ENCODE measurements at regions not wholly inside any gene's neighbourhood (a gene's known extent, or its start where the extent isn't known, plus 50 kb on each side); places are given as distances from the start of the nearest gene placed in this dataset.
A peak's percentile ranks its signal among the peaks of the same experiment; 100 is the strongest.

DNA sequence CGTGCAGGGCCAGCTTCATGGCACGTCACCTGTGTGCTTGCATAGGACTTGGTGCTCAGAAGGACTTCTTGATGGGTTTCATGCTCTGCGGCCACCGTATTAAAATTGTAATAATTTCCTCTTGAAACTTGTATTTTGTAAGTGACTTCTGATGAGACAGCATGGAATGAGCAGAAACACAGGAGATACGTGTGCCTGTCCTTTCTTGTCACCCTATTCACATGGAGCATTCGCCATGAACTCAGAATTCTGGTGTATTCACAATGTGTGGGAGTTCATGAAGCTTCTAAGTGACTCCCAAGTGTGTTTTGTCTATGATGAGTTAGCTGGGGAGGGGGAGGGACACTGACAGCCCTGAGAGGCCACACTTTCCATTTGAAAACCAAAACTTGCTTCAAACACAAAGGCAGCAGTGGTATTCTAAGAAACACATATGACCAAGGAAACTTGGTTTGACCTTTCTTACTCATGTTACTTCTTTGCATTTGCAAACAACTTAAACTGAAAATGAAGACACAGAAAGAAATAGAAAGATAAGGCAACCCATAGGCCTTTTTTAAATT is 92.1 kb upstream of the NEDD9 start (continued):
- TF ChIP-seq, protein P1, sequence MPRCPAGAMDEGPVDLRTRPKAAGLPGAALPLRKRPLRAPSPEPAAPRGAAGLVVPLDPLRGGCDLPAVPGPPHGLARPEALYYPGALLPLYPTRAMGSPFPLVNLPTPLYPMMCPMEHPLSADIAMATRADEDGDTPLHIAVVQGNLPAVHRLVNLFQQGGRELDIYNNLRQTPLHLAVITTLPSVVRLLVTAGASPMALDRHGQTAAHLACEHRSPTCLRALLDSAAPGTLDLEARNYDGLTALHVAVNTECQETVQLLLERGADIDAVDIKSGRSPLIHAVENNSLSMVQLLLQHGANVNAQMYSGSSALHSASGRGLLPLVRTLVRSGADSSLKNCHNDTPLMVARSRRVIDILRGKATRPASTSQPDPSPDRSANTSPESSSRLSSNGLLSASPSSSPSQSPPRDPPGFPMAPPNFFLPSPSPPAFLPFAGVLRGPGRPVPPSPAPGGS (CRISPR knock-in tag; IDR thresholded peaks at IDR 0.05) = no peak
- TF ChIP-seq, protein P2, sequence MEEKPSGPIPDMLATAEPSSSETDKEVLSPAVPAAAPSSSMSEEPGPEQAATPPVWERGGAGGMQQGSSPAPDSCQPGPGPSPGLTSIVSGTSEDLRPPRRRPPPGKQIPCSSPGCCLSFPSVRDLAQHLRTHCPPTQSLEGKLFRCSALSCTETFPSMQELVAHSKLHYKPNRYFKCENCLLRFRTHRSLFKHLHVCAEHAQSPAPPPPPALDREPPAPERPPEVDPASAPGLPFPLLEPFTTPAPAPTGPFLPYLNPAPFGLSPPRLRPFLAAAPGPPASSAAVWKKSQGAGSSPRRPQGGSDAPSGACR (CRISPR knock-in tag; IDR thresholded peaks at IDR 0.05) = 0 out of 2 replicates have a peak, but pooled peaks have one; percentile 1
- TF ChIP-seq, protein P3, sequence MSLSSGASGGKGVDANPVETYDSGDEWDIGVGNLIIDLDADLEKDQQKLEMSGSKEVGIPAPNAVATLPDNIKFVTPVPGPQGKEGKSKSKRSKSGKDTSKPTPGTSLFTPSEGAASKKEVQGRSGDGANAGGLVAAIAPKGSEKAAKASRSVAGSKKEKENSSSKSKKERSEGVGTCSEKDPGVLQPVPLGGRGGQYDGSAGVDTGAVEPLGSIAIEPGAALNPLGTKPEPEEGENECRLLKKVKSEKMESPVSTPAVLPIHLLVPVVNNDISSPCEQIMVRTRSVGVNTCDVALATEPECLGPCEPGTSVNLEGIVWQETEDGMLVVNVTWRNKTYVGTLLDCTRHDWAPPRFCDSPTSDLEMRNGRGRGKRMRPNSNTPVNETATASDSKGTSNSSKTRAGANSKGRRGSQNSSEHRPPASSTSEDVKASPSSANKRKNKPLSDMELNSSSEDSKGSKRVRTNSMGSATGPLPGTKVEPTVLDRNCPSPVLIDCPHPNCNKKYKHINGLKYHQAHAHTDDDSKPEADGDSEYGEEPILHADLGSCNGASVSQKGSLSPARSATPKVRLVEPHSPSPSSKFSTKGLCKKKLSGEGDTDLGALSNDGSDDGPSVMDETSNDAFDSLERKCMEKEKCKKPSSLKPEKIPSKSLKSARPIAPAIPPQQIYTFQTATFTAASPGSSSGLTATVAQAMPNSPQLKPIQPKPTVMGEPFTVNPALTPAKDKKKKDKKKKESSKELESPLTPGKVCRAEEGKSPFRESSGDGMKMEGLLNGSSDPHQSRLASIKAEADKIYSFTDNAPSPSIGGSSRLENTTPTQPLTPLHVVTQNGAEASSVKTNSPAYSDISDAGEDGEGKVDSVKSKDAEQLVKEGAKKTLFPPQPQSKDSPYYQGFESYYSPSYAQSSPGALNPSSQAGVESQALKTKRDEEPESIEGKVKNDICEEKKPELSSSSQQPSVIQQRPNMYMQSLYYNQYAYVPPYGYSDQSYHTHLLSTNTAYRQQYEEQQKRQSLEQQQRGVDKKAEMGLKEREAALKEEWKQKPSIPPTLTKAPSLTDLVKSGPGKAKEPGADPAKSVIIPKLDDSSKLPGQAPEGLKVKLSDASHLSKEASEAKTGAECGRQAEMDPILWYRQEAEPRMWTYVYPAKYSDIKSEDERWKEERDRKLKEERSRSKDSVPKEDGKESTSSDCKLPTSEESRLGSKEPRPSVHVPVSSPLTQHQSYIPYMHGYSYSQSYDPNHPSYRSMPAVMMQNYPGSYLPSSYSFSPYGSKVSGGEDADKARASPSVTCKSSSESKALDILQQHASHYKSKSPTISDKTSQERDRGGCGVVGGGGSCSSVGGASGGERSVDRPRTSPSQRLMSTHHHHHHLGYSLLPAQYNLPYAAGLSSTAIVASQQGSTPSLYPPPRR (CRISPR knock-in tag; IDR thresholded peaks at IDR 0.05; ENCODE audit: borderline replicate concordance) = no peak
- TF ChIP-seq ZNF451 (CRISPR knock-in tag; IDR thresholded peaks at IDR 0.05) (no peak), ZNF749 (CRISPR knock-in tag; IDR thresholded peaks at IDR 0.05; ENCODE audit: borderline replicate concordance) (no peak), BORCS8-MEF2B (CRISPR knock-in tag; IDR thresholded peaks at IDR 0.05) (no peak), ZNF101 (CRISPR knock-in tag; IDR thresholded peaks at IDR 0.05; ENCODE audit: borderline replicate concordance, low read depth) (no peak), CENPX (CRISPR knock-in tag; IDR thresholded peaks at IDR 0.05) (no peak), ZMYM2 (CRISPR knock-in tag; IDR thresholded peaks at IDR 0.05) (no peak), FOXJ3 (CRISPR knock-in tag; IDR thresholded peaks at IDR 0.05; ENCODE audit: borderline replicate concordance) (no peak), SUZ12 (IDR thresholded peaks at IDR 0.05; ENCODE audit: low read depth, low read length) (no peak), ZFP82 (CRISPR knock-in tag; IDR thresholded peaks at IDR 0.05; ENCODE audit: borderline replicate concordance) (no peak), ZFAT (CRISPR knock-in tag; conservative IDR thresholded peaks at IDR 0.05) (no peak), ZKSCAN8 (CRISPR knock-in tag; IDR thresholded peaks at IDR 0.05; ENCODE audit: borderline replicate concordance) (no peak), HNF4A (CRISPR knock-in tag; IDR thresholded peaks at IDR 0.05) (no peak), ZBTB38 (CRISPR knock-in tag; IDR thresholded peaks at IDR 0.05) (no peak; the same call in 1 of the 2 replicates), ISX (CRISPR knock-in tag; conservative IDR thresholded peaks at IDR 0.05) (0 out of 2 replicates have a peak, but pooled peaks have one; percentile 16), RFXAP (CRISPR knock-in tag; IDR thresholded peaks at IDR 0.05; ENCODE audit: borderline replicate concordance) (no peak; the same call in 1 of the 2 replicates), ZNF674 (CRISPR knock-in tag; IDR thresholded peaks at IDR 0.05; ENCODE audit: low read depth) (no peak)
- TF ChIP-seq, protein P4, sequence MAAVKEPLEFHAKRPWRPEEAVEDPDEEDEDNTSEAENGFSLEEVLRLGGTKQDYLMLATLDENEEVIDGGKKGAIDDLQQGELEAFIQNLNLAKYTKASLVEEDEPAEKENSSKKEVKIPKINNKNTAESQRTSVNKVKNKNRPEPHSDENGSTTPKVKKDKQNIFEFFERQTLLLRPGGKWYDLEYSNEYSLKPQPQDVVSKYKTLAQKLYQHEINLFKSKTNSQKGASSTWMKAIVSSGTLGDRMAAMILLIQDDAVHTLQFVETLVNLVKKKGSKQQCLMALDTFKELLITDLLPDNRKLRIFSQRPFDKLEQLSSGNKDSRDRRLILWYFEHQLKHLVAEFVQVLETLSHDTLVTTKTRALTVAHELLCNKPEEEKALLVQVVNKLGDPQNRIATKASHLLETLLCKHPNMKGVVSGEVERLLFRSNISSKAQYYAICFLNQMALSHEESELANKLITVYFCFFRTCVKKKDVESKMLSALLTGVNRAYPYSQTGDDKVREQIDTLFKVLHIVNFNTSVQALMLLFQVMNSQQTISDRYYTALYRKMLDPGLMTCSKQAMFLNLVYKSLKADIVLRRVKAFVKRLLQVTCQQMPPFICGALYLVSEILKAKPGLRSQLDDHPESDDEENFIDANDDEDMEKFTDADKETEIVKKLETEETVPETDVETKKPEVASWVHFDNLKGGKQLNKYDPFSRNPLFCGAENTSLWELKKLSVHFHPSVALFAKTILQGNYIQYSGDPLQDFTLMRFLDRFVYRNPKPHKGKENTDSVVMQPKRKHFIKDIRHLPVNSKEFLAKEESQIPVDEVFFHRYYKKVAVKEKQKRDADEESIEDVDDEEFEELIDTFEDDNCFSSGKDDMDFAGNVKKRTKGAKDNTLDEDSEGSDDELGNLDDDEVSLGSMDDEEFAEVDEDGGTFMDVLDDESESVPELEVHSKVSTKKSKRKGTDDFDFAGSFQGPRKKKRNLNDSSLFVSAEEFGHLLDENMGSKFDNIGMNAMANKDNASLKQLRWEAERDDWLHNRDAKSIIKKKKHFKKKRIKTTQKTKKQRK (IDR thresholded peaks at IDR 0.05; ENCODE audit: low read length) = no peak

All from HepG2 (cell line).